GM19372 (cell line): ENCODE measurements at regions not wholly inside any gene's neighbourhood (a gene's known extent, or its start where the extent isn't known, plus 50 kb on each side); places are given as distances from the start of the nearest gene placed in this dataset.
"Not testable (repeated sequence)": the region's sequence is repeated elsewhere in the genome, so short reads cannot be mapped to it uniquely, and the experiment has no call there.

ENCODE experiments used
- ATAC-seq: cut with Tn5 transposase; IDR thresholded peaks from one replicate; pipeline ENCODE4 v1.9.1; 2021; ENCODE audit warnings: mild to moderate bottlenecking, low read depth, moderate library complexity; ENCODE audit not compliant: unreplicated experiment

- no peak for ATAC-seq
Observed at GRCh38 chr17:70278844-70279462, 109.6 kb downstream of the KCNJ2 start.

- ATAC-seq: no peak
Observed at GRCh38 chr17:70286391-70286790, 117.1 kb downstream of the KCNJ2 start.

GRCh38 chr17:70288540-70289290 is 119.4 kb downstream of the KCNJ2 start:
- ATAC-seq: no peak

GRCh38 chr17:70290770-70291169 is 121.4 kb downstream of the KCNJ2 start:
- ATAC-seq: no peak

GRCh38 chr17:70292366-70292765 is 123.0 kb downstream of the KCNJ2 start:
- no peak for ATAC-seq

GRCh38 chr17:70293564-70294310 is 124.4 kb downstream of the KCNJ2 start:
- not testable (repeated sequence) for ATAC-seq

GRCh38 chr17:70295329-70295728 is 126.0 kb downstream of the KCNJ2 start:
- ATAC-seq: no peak

- no peak for ATAC-seq
Observed at GRCh38 chr17:70295731-70296130, 126.4 kb downstream of the KCNJ2 start.

GRCh38 chr17:70296456-70296855 is 127.1 kb downstream of the KCNJ2 start:
- ATAC-seq: no peak

GRCh38 chr17:70297397-70297796 is 128.1 kb downstream of the KCNJ2 start:
- no peak for ATAC-seq

GRCh38 chr17:70298929-70299531 is 129.7 kb downstream of the KCNJ2 start:
- no peak for ATAC-seq

GRCh38 chr17:70307430-70308225 is 138.3 kb downstream of the KCNJ2 start:
- ATAC-seq: no peak

- ATAC-seq: no peak
Observed at GRCh38 chr17:70308618-70309017, 139.3 kb downstream of the KCNJ2 start.

- no peak for ATAC-seq
Observed at GRCh38 chr17:70310221-70310672, 140.9 kb downstream of the KCNJ2 start.

- no peak for ATAC-seq
Observed at GRCh38 chr17:70313086-70313852, 143.9 kb downstream of the KCNJ2 start.

- no peak for ATAC-seq
Observed at GRCh38 chr17:70314096-70314495, 144.8 kb downstream of the KCNJ2 start.

GRCh38 chr17:70314506-70314905 is 145.2 kb downstream of the KCNJ2 start:
- ATAC-seq: no peak

- ATAC-seq: no peak
Observed at GRCh38 chr17:70317421-70317820, 148.1 kb downstream of the KCNJ2 start.

- ATAC-seq: no peak
Observed at GRCh38 chr17:70318051-70318450, 148.7 kb downstream of the KCNJ2 start.
